GM23248 (cell line): ENCODE measurements at regions not wholly inside any gene's neighbourhood (a gene's known extent, or its start where the extent isn't known, plus 50 kb on each side); places are given as distances from the start of the nearest gene placed in this dataset.

Experiments
- DNase-seq: peaks from one replicate; pipeline ENCODE4 v3.0.0-alpha.2; 2015
- H2AFZ ChIP-seq: fragments of 200-600 bp; sonication (generic); 2 replicates; pipeline ENCODE4 v1.6.1; 2016; ENCODE audit warnings: antibody characterized with exemption
- H3F3A ChIP-seq: fragments of 200-600 bp; sonication (generic); 2 replicates; pipeline ENCODE4 v1.6.1; 2016; ENCODE audit warnings: mild to moderate bottlenecking, antibody characterized with exemption, mixed run types; ENCODE audit not compliant: insufficient read depth
- H3K27ac ChIP-seq: fragments of 200-600 bp; sonication (generic); 2 replicates; pipeline ENCODE4 v1.5.1; 2016; ENCODE audit warnings: mild to moderate bottlenecking
- H3K27me3 ChIP-seq: fragments of 200-600 bp; sonication (generic); replicated peaks from 2 replicates; pipeline ENCODE4 v1.6.1; 2016; ENCODE audit warnings: mild to moderate bottlenecking; ENCODE audit not compliant: insufficient read depth
- H3K36me3 ChIP-seq: fragments of 200-600 bp; sonication (generic); 2 replicates; pipeline ENCODE4 v1.6.1; 2016; ENCODE audit warnings: low read depth, mild to moderate bottlenecking
- H3K4me1 ChIP-seq: fragments of 200-600 bp; sonication (generic); 2 replicates; pipeline ENCODE4 v1.6.1; 2016; ENCODE audit warnings: mild to moderate bottlenecking; ENCODE audit not compliant: insufficient read depth
- H3K4me2 ChIP-seq: fragments of 200-600 bp; sonication (generic); one replicate; pipeline ENCODE4 v1.6.1; 2016; ENCODE audit warnings: mild to moderate bottlenecking; ENCODE audit not compliant: unreplicated experiment
- H3K4me3 ChIP-seq: fragments of 200-600 bp; sonication (generic); 2 replicates; pipeline ENCODE4 v1.5.1; 2016; ENCODE audit warnings: mild to moderate bottlenecking
- H3K79me2 ChIP-seq: fragments of 200-600 bp; sonication (generic); 2 replicates; pipeline ENCODE4 v1.6.1; 2016; ENCODE audit warnings: mild to moderate bottlenecking; ENCODE audit not compliant: insufficient read depth
- H3K9ac ChIP-seq: fragments of 200-600 bp; sonication (generic); 2 replicates; pipeline ENCODE4 v1.6.1; 2016; ENCODE audit warnings: mild to moderate bottlenecking
- H3K9me2 ChIP-seq: fragments of 200-600 bp; sonication (generic); 2 replicates; pipeline ENCODE4 v1.6.1; 2016; ENCODE audit warnings: mixed run types, mild to moderate bottlenecking, moderate library complexity; ENCODE audit not compliant: insufficient read depth
- H3K9me3 ChIP-seq: fragments of 200-600 bp; sonication (generic); one replicate; pipeline ENCODE4 v1.6.1; 2017; ENCODE audit warnings: low read depth
- H4K20me1 ChIP-seq: fragments of 200-600 bp; sonication (generic); 2 replicates; pipeline ENCODE4 v1.6.0; 2016; ENCODE audit not compliant: insufficient read depth
- EZH2 ChIP-seq: fragments of 200-600 bp; sonication (generic); IDR thresholded peaks from 2 replicates; pipeline ENCODE4 v1.6.1; 2018; ENCODE audit warnings: antibody characterized with exemption, mild to moderate bottlenecking; ENCODE audit not compliant: insufficient read depth, poor library complexity, severe bottlenecking
- EZH2phosphoT487 ChIP-seq: fragments of 200-600 bp; sonication (generic); IDR thresholded peaks from 2 replicates; pipeline ENCODE4 v1.6.1; 2018; ENCODE audit warnings: antibody characterized with exemption, moderate library complexity, mild to moderate bottlenecking, low read depth; ENCODE audit not compliant: insufficient read depth
- WGBS, 2 experiments: methylation state at CpG; one replicate each; pipeline ENCODE4 v1.1.6; 2015 to 2017; ENCODE audit warnings: low lambda C conversion rate in 2 of 2, low coverage in 1 of 2; ENCODE audit errors: missing lambda C conversion rate in 2 of 2; 5-methylcytosine and 5-hydroxymethylcytosine counted together
- in situ Hi-C: fragments of 300-500 bp; cut with MboI; formaldehyde crosslinking; loops from 2 replicates; pipeline ENCODE4 v1.15.0; 2020

GRCh38 chr2:114056294-114057143, 166.6 kb downstream of the ACTR3 start:
- no peak for DNase-seq
- Histone ChIP-seq H3F3A (no peaks in the 10 kb centered on the region), H4K20me1 (no peaks in the 10 kb centered on the region), H3K27me3 (no peaks in the 10 kb centered on the region; the same call in 1 of the 2 replicates), H3K9me3 (no peaks in the 10 kb centered on the region), H3K36me3 (no peaks in the 10 kb centered on the region), H3K9ac (no peak overlapping the region), H3K27ac (no peak overlapping the region), H3K4me1 (no peaks in the 10 kb centered on the region), H3K4me3 (no peak overlapping the region), H2AFZ (no peak overlapping the region), H3K4me2 (no peak overlapping the region), H3K79me2 (no peaks in the 10 kb centered on the region), H3K9me2 (no peaks in the 10 kb centered on the region)
- no peak for TF ChIP-seq EZH2phosphoT487
- no peak for TF ChIP-seq EZH2
- 33 to 36% methylated on average over 6 of the region's 6 CpGs for whole genome bisulfite sequencing, 2 experiments
- in situ Hi-C loops = no loop called here

- DNase-seq = no peak
- Histone ChIP-seq H3K36me3 (no peaks in the 10 kb centered on the region), H2AFZ (no peak overlapping the region), H3F3A (no peaks in the 10 kb centered on the region), H3K4me2 (no peak overlapping the region), H3K79me2 (no peaks in the 10 kb centered on the region), H3K4me3 (no peak overlapping the region), H3K27me3 (no peaks in the 10 kb centered on the region), H3K9me2 (no peaks in the 10 kb centered on the region), H3K9ac (no peak overlapping the region), H3K27ac (no peak overlapping the region), H4K20me1 (no peaks in the 10 kb centered on the region), H3K9me3 (no peaks in the 10 kb centered on the region), H3K4me1 (no peaks in the 10 kb centered on the region)
- in situ Hi-C loops = no loop called here
- TF ChIP-seq EZH2phosphoT487 (no peak), EZH2 (no peak)
- WGBS, 2 experiments = 26 to 30% methylated on average over 6 of the region's 6 CpGs
Observed at GRCh38 chr2:114057638-114058037, 167.7 kb downstream of the ACTR3 start.

GRCh38 chr2:114061566-114062098, 171.7 kb downstream of the ACTR3 start:
- H3K79me2 ChIP-seq = no peaks in the 10 kb centered on the region
- TF ChIP-seq EZH2phosphoT487 (no peak), EZH2 (no peak)
- H3K27ac ChIP-seq = no peak overlapping the region
- no peak for DNase-seq
- H3K9me2 ChIP-seq = no peaks in the 10 kb centered on the region
- in situ Hi-C loops = no loop called here
- H3K4me1 ChIP-seq = no peaks in the 10 kb centered on the region
- no peaks in the 10 kb centered on the region for H3F3A ChIP-seq
- H4K20me1 ChIP-seq = no peaks in the 10 kb centered on the region
- no peaks in the 10 kb centered on the region for H3K27me3 ChIP-seq
- H3K9me3 ChIP-seq = no peaks in the 10 kb centered on the region
- H3K4me2 ChIP-seq = no peak overlapping the region
- H3K36me3 ChIP-seq = no peaks in the 10 kb centered on the region
- H3K4me3 ChIP-seq = no peak overlapping the region
- H2AFZ ChIP-seq = no peak overlapping the region
- 34 to 46% methylated on average over 5 of the region's 5 CpGs for WGBS, 2 experiments
- no peak overlapping the region for H3K9ac ChIP-seq

DNA sequence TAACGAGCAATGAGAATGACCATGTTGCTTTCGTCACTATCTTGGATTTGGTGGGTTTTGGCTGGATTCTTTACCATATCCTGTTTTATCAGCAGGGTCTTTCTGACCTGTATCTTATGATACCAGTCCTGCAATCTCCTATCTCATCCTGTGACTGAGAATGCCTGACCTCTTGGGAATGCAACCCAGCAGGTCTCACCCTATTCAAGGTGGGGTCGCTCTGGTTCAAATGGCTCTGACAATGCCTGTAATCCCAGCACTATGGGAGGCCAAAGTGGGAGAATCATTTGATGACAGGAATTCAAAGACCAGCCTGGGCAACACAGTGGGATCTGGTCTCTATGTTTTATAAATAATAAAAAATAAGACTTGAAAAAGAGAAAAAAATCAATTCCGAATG, 173.5 kb downstream of the ACTR3 start:
- Histone ChIP-seq H3K4me1 (no peaks in the 10 kb centered on the region), H3K9me2 (no peaks in the 10 kb centered on the region), H3K4me2 (no peak overlapping the region), H2AFZ (no peak overlapping the region), H3K27ac (no peak overlapping the region), H3F3A (no peaks in the 10 kb centered on the region), H3K79me2 (no peaks in the 10 kb centered on the region), H3K4me3 (no peak overlapping the region), H3K9ac (no peak overlapping the region), H3K36me3 (no peaks in the 10 kb centered on the region), H3K9me3 (no peaks in the 10 kb centered on the region), H4K20me1 (no peaks in the 10 kb centered on the region), H3K27me3 (no peaks in the 10 kb centered on the region)
- no peak for TF ChIP-seq EZH2
- no peak for TF ChIP-seq EZH2phosphoT487
- in situ Hi-C loops = no loop called here
- DNase-seq = no peak
- WGBS, 2 experiments = 23 to 31% methylated on average over 4 of the region's 4 CpGs
